Femur (tissue), 1 donor: ENCODE measurements at regions not wholly inside any gene's neighbourhood (a gene's known extent, or its start where the extent isn't known, plus 50 kb on each side); places are given as distances from the start of the nearest gene placed in this dataset.

Source experiments
- DNase-seq: peaks from one replicate; pipeline ENCODE4 v3.0.0-alpha.2; 2017

- DNase-seq, result no peak
Measured at GRCh38 chr12:25716842-25717241, 163.8 kb upstream of the LMNTD1 start.

DNA sequence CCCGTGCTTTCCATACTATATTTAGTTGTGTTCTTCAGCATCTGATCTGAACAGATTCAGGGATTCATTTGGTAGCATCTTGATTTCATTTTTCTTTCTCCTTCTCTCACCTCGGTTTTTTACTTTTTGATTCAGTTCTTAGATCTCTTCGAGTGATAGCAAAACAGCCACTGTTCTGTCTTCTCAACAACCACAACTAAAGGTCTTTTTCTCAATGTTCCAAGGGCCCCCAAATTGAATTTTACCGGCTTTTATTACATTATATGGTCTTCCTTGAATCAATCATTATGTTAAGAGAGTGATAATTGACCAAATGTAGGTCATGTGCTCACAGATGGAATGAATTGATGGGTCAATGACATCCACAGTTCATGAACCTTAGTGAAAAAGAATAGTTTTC, 164.5 kb upstream of the LMNTD1 start:
- no peak for DNase-seq

- no peak for DNase-seq
Measured at GRCh38 chr12:25718081-25718731, 165.1 kb upstream of the LMNTD1 start.

DNA sequence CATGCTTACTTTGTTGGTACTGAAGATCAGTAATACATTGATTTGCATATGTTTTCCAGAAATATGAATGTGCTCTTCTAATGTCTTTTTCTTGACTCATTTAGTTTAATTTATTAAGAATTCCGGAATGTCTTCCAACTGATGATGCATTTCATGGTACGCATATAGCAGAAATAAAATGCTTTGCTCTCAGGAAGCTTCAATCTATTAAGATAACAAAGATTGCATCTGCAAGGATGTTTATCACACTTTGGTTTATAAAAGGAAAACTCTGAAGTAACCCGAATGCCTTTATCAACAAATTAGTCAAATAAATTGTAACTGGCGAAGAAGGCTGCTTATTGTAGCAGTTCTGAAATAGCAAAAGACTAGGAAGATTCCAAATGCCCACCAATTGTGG, 166.4 kb upstream of the LMNTD1 start:
- DNase-seq, result no peak

- DNase-seq, result peak; percentile 43
Measured at GRCh38 chr12:25723336-25723735, 170.3 kb upstream of the LMNTD1 start.

GRCh38 chr12:25723921-25724491, 170.9 kb upstream of the LMNTD1 start:
- DNase-seq, result peak; percentile 60

- no peak for DNase-seq
Measured at GRCh38 chr12:25725470-25725869, 172.4 kb upstream of the LMNTD1 start.

GRCh38 chr12:25725931-25726330, 172.8 kb upstream of the LMNTD1 start:
- DNase-seq, result peak; percentile 46

- DNase-seq, result no peak
Measured at GRCh38 chr12:25728056-25728595, 175.0 kb upstream of the LMNTD1 start.

DNA sequence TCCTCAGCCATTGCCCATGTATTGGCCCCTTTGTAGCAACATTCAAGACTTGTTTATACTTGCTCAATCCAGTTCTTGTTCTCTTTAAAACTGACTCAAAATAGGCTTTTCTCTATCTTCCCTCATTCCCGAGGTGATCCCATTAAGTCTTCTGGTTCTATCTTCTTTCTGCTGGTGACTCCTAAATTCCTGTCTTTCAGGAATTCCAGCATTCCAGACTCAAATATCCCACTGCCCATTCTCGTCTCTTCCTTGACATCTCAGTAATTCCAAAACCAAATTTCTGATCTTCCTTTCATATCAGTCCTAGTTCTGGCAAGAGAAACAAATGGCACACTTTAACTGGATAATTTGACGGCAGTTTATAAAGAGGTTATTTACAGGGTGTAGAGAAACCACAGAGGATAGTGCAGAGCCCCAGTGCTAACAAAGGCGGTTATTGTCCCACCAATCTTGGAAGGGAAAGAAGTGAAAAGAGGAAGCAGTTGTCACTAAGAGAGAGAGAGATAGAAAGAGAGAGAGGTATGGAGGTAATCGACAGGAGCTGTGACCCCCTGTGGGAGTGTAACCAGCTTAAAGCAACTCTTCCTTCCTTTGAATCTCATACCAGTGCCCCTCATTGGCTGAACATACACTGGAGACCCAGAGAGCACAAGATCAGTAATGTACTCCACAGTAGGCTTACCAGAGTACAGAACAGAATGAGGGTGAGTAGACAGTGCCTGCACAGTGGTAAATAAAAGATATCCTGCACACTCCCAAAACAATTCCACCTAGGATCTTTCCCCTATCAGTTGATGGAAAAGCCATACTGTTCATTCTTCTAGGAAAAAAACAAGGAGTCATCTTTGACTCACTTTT, 177.6 kb upstream of the LMNTD1 start:
- no peak for DNase-seq

GRCh38 chr12:25733541-25733940, 180.5 kb upstream of the LMNTD1 start:
- no peak for DNase-seq

DNA sequence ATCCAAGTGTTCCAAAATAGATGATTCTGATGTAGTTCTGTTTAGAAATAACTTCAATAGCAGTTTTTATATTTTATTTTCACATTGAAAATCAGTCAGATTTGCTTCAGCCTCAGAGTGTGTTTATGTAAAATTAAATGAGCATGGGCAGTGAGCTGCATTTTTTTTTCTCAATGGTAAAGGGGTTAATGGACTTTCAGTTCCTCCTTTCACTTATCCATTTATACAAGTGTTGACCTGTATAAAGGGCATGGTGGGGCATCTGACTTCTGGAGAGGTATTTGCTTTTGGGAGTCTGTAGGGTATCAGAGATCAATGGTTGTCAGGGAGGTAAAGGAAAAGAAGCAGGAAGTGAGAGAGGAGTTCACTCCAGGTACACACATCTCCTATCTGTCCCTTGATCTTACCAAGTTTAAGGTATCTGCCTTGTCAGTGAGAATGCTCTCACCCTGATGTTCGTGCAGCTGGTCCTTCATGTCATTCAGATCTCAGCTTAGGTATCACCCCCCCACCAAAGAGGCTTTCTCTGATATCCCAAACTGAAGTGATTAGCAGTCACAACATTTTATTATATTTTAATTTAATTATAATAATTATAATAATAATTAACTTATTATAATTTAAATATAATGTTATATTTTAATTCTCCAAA, 181.6 kb upstream of the LMNTD1 start:
- no peak for DNase-seq

GRCh38 chr12:25740617-25741016, 187.5 kb upstream of the LMNTD1 start:
- DNase-seq, result no peak

DNA sequence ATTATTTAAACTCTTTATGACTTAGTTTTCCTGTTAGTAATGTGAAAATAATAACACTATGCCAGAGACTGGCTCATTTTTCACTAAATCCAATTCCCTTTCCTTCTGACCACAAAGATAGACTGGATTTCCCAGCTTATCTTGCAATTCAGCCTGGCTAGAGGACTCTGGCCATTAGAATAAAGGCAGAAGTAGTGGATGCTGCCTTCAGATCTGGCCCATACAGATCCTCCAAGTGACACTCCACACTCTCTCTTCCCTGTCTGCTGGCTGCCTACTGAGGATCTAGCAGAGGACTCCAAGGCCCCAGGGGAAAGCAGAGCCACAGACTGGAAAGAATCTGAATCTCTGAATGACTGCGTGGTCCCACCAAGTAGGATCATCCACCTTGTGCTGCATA, 188.8 kb upstream of the LMNTD1 start:
- no peak for DNase-seq

- no peak for DNase-seq
Measured at GRCh38 chr12:25743679-25744215, 190.7 kb upstream of the LMNTD1 start.

DNA sequence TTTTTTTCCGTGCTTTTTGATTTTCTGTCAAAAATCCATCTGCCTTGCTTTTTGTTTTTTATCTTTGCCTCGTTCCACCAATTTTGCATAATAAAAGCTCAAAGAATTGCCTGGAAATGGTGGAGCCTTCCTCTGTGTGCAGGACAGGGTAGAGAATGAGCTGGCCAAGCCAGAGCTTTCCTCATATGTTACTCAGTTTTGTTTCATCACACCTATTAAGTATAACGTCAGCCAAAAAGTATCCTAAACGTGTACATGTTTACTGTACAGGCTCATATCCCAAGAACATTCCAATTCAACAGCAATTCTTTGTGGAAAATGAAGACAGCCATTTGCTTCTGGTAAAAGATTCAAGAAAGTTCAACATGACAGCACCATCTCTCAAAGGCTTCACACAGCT, 191.2 kb upstream of the LMNTD1 start:
- no peak for DNase-seq

DNA sequence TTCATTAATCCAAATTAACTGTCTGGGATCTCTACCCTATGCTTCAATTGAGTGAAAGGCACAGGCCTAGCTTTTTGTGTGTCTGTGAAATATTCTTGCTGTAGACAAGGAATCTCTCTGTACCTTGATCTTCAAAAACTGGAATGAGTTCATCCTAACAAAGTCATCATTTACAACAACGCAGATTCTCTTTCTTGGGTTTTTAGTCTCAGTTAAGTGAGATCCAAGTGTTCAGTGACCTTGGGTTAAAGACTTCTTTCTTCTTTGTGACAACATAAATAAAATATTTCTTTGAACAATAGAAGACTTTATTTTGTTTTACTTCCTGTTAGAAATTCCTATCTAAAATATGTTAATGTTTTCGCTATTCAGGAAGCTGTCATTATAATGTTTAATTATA, 192.2 kb upstream of the LMNTD1 start:
- no peak for DNase-seq

DNA sequence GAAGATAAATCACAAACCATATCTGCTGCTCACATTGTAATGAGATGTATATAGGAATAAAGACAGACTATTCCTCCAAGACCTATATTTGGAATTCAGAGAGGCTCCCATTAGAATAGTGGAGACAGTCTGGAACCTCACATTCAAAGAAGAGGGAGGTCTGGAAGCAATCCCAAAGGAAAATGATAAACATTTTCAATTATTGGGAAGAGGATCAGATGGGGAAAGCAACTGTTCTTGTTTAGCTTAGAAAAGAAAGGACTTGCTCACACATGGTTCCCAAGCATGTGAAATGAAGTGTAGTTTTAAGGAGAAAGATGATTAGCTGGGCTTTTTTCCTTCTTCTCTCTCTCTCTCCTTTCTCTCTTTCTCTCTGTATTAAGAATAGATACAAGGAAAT, 193.0 kb upstream of the LMNTD1 start:
- DNase-seq, result no peak

GRCh38 chr12:25752710-25753309, 199.7 kb upstream of the LMNTD1 start:
- DNase-seq, result no peak

DNA sequence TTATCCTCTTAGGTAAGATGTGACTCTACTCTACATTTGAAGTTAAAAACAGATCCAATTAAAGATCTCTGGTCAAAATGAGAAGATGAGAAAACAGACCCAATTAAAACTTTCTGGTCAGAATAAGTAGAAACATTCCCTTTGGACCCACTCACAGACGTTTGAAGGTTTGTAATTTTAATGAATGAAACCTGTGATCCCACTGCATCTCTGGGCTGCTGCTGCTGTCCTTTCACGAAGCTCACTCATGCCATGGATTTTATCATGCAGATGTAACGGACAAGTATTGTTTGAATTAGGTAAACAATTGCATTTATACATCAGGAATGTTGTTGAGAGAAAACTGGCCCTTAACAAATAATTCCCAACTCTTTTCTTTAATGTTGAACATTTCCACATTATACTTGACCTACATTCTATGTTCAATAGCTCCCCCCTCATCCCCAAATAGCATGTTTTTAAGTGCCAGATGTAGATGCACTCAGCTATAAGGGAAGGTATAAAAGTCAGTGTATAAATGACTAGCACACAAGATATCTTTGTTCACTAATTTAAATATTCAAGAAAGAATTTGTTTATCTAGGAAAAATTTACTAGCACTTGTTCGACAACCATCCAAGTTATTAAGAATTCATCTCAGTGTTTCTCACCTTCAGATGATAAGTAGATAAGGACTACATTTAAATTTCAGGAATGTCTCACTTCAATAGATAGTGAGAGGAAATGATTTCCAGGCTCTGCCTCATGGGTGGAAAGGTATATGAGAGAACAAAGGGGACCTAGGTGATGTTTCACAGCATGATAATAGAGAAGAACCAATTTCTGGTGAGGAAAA, 202.3 kb upstream of the LMNTD1 start:
- DNase-seq, result no peak

- no peak for DNase-seq
Measured at GRCh38 chr12:25755971-25756260, 202.6 kb upstream of the RASSF8 start.
